Neuronal stem cell (in vitro differentiated cells): ENCODE measurements at regions not wholly inside any gene's neighbourhood (a gene's known extent, or its start where the extent isn't known, plus 50 kb on each side); places are given as distances from the start of the nearest gene placed in this dataset.

ENCODE experiments used
- DNase-seq: peaks from one replicate; pipeline ENCODE4 v3.0.0-alpha.2; 2013; ENCODE audit warnings: low spot score
- H2AFZ ChIP-seq: one replicate; pipeline ENCODE4 v1.6.1; 2013; ENCODE audit warnings: mild to moderate bottlenecking, low read length, inconsistent platforms
- H2AK5ac ChIP-seq: 2 replicates; pipeline ENCODE4 v1.6.1; 2013; ENCODE audit warnings: low read depth, mild to moderate bottlenecking, inconsistent platforms, low read length, moderate library complexity, mixed read lengths
- H2BK120ac ChIP-seq: 2 replicates; pipeline ENCODE4 v1.6.1; 2013; ENCODE audit warnings: low read depth, mild to moderate bottlenecking, inconsistent platforms, low read length, moderate library complexity, mixed read lengths
- H2BK12ac ChIP-seq: one replicate; pipeline ENCODE4 v1.6.1; 2013; ENCODE audit warnings: low read length, inconsistent platforms
- H2BK15ac ChIP-seq: 2 replicates; pipeline ENCODE4 v1.6.1; 2013; ENCODE audit warnings: mild to moderate bottlenecking, low read length, inconsistent platforms, mixed read lengths
- H2BK5ac ChIP-seq: one replicate; pipeline ENCODE4 v1.6.1; 2013; ENCODE audit warnings: inconsistent platforms, mild to moderate bottlenecking, low read length, moderate library complexity
- H3K14ac ChIP-seq: one replicate; pipeline ENCODE4 v1.6.1; 2013; ENCODE audit warnings: low read length, inconsistent platforms
- H3K18ac ChIP-seq: 2 replicates; pipeline ENCODE4 v1.6.1; 2013; ENCODE audit warnings: low read length, inconsistent platforms
- H3K23ac ChIP-seq: 2 replicates; pipeline ENCODE4 v1.6.1; 2013; ENCODE audit warnings: low read depth, mild to moderate bottlenecking, mixed read lengths, low read length, inconsistent platforms; ENCODE audit not compliant: poor library complexity
- H3K27ac ChIP-seq: replicated peaks from 3 replicates; pipeline ENCODE4 v1.5.1; 2013; ENCODE audit warnings: low read length, inconsistent platforms
- H3K27me3 ChIP-seq, 3 experiments: 2 replicates each; pipeline ENCODE4 v1.6.1; 2013; ENCODE audit warnings: low read length in 3 of 3, mild to moderate bottlenecking in 2 of 3, inconsistent platforms in 1 of 3, low read depth in 1 of 3, mixed read lengths in 1 of 3, moderate library complexity in 1 of 3; ENCODE audit not compliant: control insufficient read depth in 3 of 3, insufficient read depth in 3 of 3
- H3K36me3 ChIP-seq, 2 donors: replicated peaks in 1 of 2; 2 replicates each; pipeline ENCODE4 v1.6.1; 2013; ENCODE audit warnings: low read length in 2 of 2; ENCODE audit not compliant: control insufficient read depth in 2 of 2, insufficient read depth in 2 of 2
- H3K4ac ChIP-seq: 2 replicates; pipeline ENCODE4 v1.6.1; 2013; ENCODE audit warnings: inconsistent platforms, mild to moderate bottlenecking, low read length, moderate library complexity
- H3K4me1 ChIP-seq, 2 donors: 1 replicate in 1 of 2; 2 replicates in 1 of 2; pipeline ENCODE4 v1.6.1; 2013; ENCODE audit warnings: low read length in 2 of 2, low read depth in 1 of 2; ENCODE audit not compliant: control insufficient read depth in 2 of 2, insufficient read depth in 1 of 2
- H3K4me2 ChIP-seq: one replicate; pipeline ENCODE4 v1.6.1; 2013; ENCODE audit warnings: mild to moderate bottlenecking, low read length, inconsistent platforms; ENCODE audit not compliant: insufficient read depth, poor library complexity, severe bottlenecking
- H3K4me3 ChIP-seq, 2 donors: 2 replicates each; pipeline ENCODE4 v1.5.1; 2013; ENCODE audit warnings: low read length in 2 of 2, mild to moderate bottlenecking in 2 of 2, inconsistent platforms in 1 of 2, moderate library complexity in 1 of 2
- H3K79me1 ChIP-seq: one replicate; pipeline ENCODE4 v1.6.1; 2013; ENCODE audit warnings: low read depth, mild to moderate bottlenecking, inconsistent platforms, low read length, moderate library complexity
- H3K9ac ChIP-seq: one replicate; pipeline ENCODE4 v1.6.1; 2013; ENCODE audit warnings: mild to moderate bottlenecking, low read depth, low read length, inconsistent platforms; ENCODE audit not compliant: poor library complexity
- H3K9me3 ChIP-seq, 2 donors: replicated peaks in 1 of 2; 2 replicates each; pipeline versions ENCODE3 to v1.6.1; 2013; ENCODE audit warnings: low read length in 2 of 2, mild to moderate bottlenecking in 2 of 2, inconsistent platforms in 1 of 2, low read depth in 1 of 2, mixed read lengths in 1 of 2, moderate library complexity in 1 of 2; ENCODE audit not compliant: control insufficient read depth in 2 of 2, insufficient read depth in 1 of 2
- H4K8ac ChIP-seq: one replicate; pipeline ENCODE4 v1.6.1; 2013; ENCODE audit warnings: low read depth, mild to moderate bottlenecking, inconsistent platforms, low read length, moderate library complexity
- H4K91ac ChIP-seq: one replicate; pipeline ENCODE4 v1.6.1; 2013; ENCODE audit warnings: low read length, low read depth, mild to moderate bottlenecking, inconsistent platforms; ENCODE audit not compliant: poor library complexity
- WGBS, 2 donors: extraction: QIAGEN DNeasy Blood & Tissue Kit; methylation state at CpG; one replicate each; pipeline ENCODE4 v1.1.7; 2013; ENCODE audit warnings: missing lambda C conversion rate in 2 of 2, mixed read lengths in 1 of 2; ENCODE audit not compliant: insufficient read length in 2 of 2, insufficient replicate concordance in 1 of 2; ENCODE audit errors: extremely low coverage in 2 of 2; 5-methylcytosine and 5-hydroxymethylcytosine counted together

DNA sequence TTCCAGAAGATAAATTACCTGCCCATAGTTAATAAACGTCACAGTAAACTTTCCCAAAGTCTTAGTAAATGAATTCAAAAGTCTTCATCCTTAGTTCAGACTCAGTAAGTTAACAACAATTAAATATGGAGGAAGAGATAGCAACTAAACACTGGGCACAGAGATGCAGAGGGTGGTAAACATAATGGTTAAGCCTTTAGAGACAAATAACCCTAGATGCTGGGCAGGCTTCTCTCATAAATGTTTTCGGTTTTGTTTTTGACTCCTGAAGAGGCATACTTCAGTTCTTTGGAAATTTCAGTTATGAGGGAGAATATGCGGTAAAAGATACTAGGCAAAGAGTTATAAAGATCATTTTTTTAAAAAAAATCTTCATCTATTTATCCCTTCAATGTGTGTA is 369.8 kb downstream of the FRK start:
- H3K23ac ChIP-seq: no peak overlapping the region
- no peak overlapping the region for H2AFZ ChIP-seq
- no peaks in the 10 kb centered on the region for H3K4me1 ChIP-seq
- no peak overlapping the region for H3K27ac ChIP-seq
- no peak overlapping the region for H3K18ac ChIP-seq
- H2BK12ac ChIP-seq: no peak overlapping the region
- H3K27me3 ChIP-seq: no peaks in the 10 kb centered on the region
- H2AK5ac ChIP-seq: no peak overlapping the region
- H2BK15ac ChIP-seq: no peak overlapping the region
- no peak overlapping the region for H4K91ac ChIP-seq
- H4K8ac ChIP-seq: no peak overlapping the region
- H3K79me1 ChIP-seq: no peaks in the 10 kb centered on the region
- no peak overlapping the region for H3K14ac ChIP-seq
- no peaks in the 10 kb centered on the region for H3K36me3 ChIP-seq
- no CpG with 5 or more reads among the region's 3 CpGs for WGBS, 2 donors
- H3K9me3 ChIP-seq: no peaks in the 10 kb centered on the region
- no peak overlapping the region for H3K4ac ChIP-seq
- no peak overlapping the region for H3K9ac ChIP-seq
- H2BK5ac ChIP-seq: no peak overlapping the region
- H3K4me2 ChIP-seq: no peak overlapping the region
- no peak for DNase-seq
- H3K4me3 ChIP-seq: no peak overlapping the region
- no peak overlapping the region for H2BK120ac ChIP-seq

DNA sequence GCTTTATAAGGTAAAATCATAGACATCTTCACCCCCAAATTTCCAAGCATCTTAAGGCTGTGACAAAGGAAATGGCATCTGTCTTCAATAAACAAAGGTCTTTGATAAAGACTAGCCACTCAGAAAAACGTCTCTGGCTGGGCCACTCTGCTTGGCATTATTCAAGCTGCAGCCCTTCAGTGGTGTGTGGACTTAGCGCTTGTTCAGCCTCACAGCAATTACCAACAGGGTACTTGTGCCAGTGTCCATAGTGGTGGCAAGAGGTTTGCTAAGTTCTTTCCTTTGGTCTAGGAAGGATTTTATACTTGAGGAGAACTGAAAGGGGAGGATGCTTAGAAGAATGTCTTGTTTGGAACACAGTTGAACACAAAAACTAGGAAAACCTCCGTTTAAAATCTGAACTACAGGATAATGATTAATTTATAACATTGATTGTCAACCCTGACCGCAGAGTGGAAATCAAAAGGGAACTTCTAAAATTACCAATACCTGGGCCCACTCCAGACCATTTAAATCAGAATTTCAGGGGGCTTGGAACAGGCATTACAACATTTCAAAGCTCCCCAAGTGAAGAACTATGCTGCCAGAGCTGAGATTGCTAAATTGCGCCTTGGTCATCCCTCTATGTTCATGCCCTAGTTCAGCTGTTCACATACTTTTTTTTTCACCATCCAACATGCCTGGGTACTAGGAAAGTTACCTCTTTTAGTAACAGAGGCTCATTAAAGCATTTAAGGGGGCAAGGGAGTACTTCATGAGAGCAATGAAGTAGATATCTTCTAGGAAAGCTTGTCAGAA is 378.5 kb downstream of the FRK start:
- Histone ChIP-seq H3K9ac (no peak overlapping the region), H3K14ac (no peak overlapping the region), H3K4me1 (no peaks in the 10 kb centered on the region), H3K18ac (no peak overlapping the region), H2BK12ac (no peak overlapping the region), H2AK5ac (no peak overlapping the region), H3K79me1 (no peaks in the 10 kb centered on the region), H4K8ac (no peak overlapping the region), H2AFZ (no peak overlapping the region), H2BK5ac (no peak overlapping the region), H3K4me3 (no peak overlapping the region), H2BK120ac (no peak overlapping the region), H3K23ac (no peak overlapping the region), H3K27me3 (no peaks in the 10 kb centered on the region), H3K36me3 (no peaks in the 10 kb centered on the region), H3K27ac (no peak overlapping the region), H3K4me2 (no peak overlapping the region), H4K91ac (no peak overlapping the region), H3K9me3 (no peaks in the 10 kb centered on the region), H3K4ac (no peak overlapping the region), H2BK15ac (no peak overlapping the region)
- WGBS, 2 donors: no CpG with 5 or more reads among the region's 5 CpGs
- no peak for DNase-seq

DNA sequence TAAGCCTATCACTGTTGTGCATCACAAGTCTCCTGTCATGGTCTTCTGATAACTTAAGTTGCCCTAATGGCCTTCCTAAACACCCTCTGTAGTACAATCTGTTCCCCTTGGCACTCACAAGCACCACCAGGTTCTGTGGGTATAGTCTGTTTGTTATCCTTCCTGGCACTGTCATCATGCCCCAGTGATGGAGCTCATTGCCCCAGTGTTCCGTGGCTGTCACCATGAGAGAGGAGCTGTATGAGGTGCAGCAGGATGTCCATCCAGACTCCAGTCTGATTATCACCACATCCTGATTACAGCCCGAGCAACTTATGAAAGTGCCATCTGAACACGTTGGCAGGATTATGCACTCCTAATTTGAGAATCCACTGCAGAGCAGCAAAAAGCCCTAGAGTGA is 380.1 kb downstream of the FRK start:
- no peak for DNase-seq
- H3K36me3 ChIP-seq: no peaks in the 10 kb centered on the region
- no peaks in the 10 kb centered on the region for H3K79me1 ChIP-seq
- H3K9ac ChIP-seq: no peak overlapping the region
- H2BK120ac ChIP-seq: no peak overlapping the region
- no peak overlapping the region for H3K4me2 ChIP-seq
- H3K23ac ChIP-seq: no peak overlapping the region
- no peak overlapping the region for H2BK5ac ChIP-seq
- no peak overlapping the region for H2AFZ ChIP-seq
- no peak overlapping the region for H2BK15ac ChIP-seq
- WGBS, 2 donors: no CpG with 5 or more reads among the region's 3 CpGs
- no peak overlapping the region for H3K4me3 ChIP-seq
- H2AK5ac ChIP-seq: no peak overlapping the region
- no peak overlapping the region for H4K91ac ChIP-seq
- no peak overlapping the region for H3K18ac ChIP-seq
- no peaks in the 10 kb centered on the region for H3K9me3 ChIP-seq
- no peak overlapping the region for H4K8ac ChIP-seq
- no peaks in the 10 kb centered on the region for H3K27me3 ChIP-seq
- H2BK12ac ChIP-seq: no peak overlapping the region
- H3K4me1 ChIP-seq: no peaks in the 10 kb centered on the region
- no peak overlapping the region for H3K27ac ChIP-seq
- H3K4ac ChIP-seq: no peak overlapping the region
- peak overlapping the region; percentile 11 for H3K14ac ChIP-seq

DNA sequence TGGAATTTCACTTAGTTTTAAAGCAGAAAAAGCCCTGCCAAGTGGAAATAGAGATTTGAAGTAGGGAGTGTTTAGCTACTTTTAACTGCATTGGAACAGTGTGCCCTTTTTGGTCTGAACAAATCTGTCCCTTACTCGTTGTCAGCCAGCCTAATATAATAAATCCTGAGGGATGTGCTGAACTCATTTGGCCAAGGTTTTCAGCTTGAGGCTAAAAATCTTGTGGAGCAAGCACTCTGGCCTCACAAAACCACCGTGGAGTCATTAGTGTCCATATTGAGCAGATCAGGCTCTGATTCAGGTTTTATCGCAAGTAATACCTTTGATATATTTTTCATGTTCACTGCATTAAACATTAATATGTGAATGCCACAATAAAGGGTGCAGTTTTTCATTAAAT is 383.5 kb downstream of the FRK start:
- H3K4me1 ChIP-seq: no peaks in the 10 kb centered on the region
- no peak overlapping the region for H3K23ac ChIP-seq
- no CpG with 5 or more reads among the region's 3 CpGs for WGBS, 2 donors
- no peak overlapping the region for H4K91ac ChIP-seq
- no peak overlapping the region for H3K27ac ChIP-seq
- no peak overlapping the region for H3K14ac ChIP-seq
- no peak overlapping the region for H3K9ac ChIP-seq
- no peak for DNase-seq
- H3K79me1 ChIP-seq: no peaks in the 10 kb centered on the region
- no peak overlapping the region for H4K8ac ChIP-seq
- H3K36me3 ChIP-seq: no peaks in the 10 kb centered on the region
- H2BK15ac ChIP-seq: no peak overlapping the region
- H3K18ac ChIP-seq: no peak overlapping the region
- H2AK5ac ChIP-seq: no peak overlapping the region
- no peak overlapping the region for H3K4me3 ChIP-seq
- H3K4ac ChIP-seq: no peak overlapping the region
- no peak overlapping the region for H2AFZ ChIP-seq
- no peak overlapping the region for H2BK5ac ChIP-seq
- H2BK12ac ChIP-seq: no peak overlapping the region
- no peak overlapping the region for H3K4me2 ChIP-seq
- no peaks in the 10 kb centered on the region for H3K27me3 ChIP-seq
- no peak overlapping the region for H2BK120ac ChIP-seq
- no peaks in the 10 kb centered on the region for H3K9me3 ChIP-seq
